Mucosa of descending colon (tissue), 3 donors: ENCODE measurements at regions not wholly inside any gene's neighbourhood (a gene's known extent, or its start where the extent isn't known, plus 50 kb on each side); places are given as distances from the start of the nearest gene placed in this dataset.
A peak's percentile ranks its signal among the peaks of the same experiment; 100 is the strongest.

Experiments
- ATAC-seq: fragments of 200-7000 bp; cut with Tn5 transposase; one replicate; pipeline ENCODE4 v1.9.1; 2020; ENCODE audit warnings: mild to moderate bottlenecking, moderate library complexity
- DNase-seq, 3 donors: peaks; one replicate each; pipeline ENCODE4 v3.0.0-alpha.2; 2020
- H3K36me3 ChIP-seq: fragments of 200-600 bp; one replicate; pipeline ENCODE4 v1.8.0; 2021; ENCODE audit warnings: low read depth, mild to moderate bottlenecking
- H3K4me1 ChIP-seq: fragments of 200-600 bp; one replicate; pipeline ENCODE4 v1.8.0; 2021; ENCODE audit warnings: low read depth, mild to moderate bottlenecking
- H3K4me3 ChIP-seq: fragments of 200-600 bp; one replicate; pipeline ENCODE4 v1.8.0; 2021; ENCODE audit warnings: mild to moderate bottlenecking
- H3K9me3 ChIP-seq: fragments of 200-600 bp; one replicate; pipeline ENCODE4 v1.8.0; 2021; ENCODE audit warnings: mild to moderate bottlenecking
- intact Hi-C, 2 donors: fragments of 100-400 bp; cut with DNase I in 1 of 2; cut with micrococcal nuclease in 1 of 2; formaldehyde crosslinking; loops; one replicate each; pipeline versions ENCODE4 v1.11.0 to v1.11.1; 2022; cut with DNase I, micrococcal nuclease
- TF ChIP-seq, protein P1 (sequence below): fragments of 200-600 bp; IDR thresholded peaks from one replicate; pipeline ENCODE4 v1.8.0; 2022; ENCODE audit warnings: antibody characterized with exemption, mild to moderate bottlenecking
- donor health status: DM: no; HTN: no; CAD: no; lungs with moderate emphysema.
- donor health status: DM: no; HTN: no; CAD: no.
- donor health status: DM: no; HTN: yes; CAD: no.

DNA sequence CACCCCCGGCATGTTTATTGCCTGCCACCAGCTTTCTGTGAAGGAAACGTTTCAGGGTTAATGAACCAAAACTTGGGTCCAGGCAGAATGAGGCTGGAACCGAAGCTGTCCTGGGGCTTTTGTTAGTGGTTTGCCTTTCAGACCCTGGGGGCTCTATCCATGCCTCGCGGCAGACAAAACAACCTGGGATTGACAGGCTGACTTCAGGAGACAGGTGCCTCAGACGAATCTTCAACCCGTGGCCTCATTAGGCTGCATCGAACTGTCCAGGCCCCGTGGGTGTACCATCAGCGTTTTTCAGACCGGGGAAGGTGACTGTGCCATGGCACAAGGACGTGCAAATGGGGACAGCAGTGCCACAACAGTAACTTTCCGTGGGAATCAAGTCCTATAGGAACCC is 259.3 kb upstream of the SHH start:
- intact Hi-C loops, result no loop called here

DNA sequence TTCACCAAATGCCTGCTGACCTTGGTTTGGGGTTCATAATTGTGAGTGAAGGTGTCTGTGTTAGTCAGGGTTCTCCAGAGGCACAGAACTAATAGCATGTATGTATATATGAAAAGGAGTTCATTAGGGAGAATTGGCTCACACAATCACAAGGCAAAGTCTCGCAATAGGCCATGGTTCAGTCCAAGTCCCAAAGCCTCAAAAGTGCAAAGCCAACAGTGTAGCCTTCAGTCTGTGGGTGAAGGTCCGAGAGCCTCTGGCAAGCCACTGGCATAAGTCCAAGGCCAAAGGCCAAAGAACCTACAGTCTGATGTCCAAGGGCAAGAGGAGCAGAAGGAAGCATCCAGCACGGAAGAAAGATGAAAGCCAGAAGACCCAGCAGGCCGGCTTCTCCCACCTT is 257.6 kb upstream of the SHH start:
- H3K4me3 ChIP-seq, result no peak overlapping the region
- intact Hi-C loops, result no loop called here
- ATAC-seq, result no peak
- no peaks in the 10 kb centered on the region for H3K9me3 ChIP-seq
- H3K4me1 ChIP-seq, result no peaks in the 10 kb centered on the region
- H3K36me3 ChIP-seq, result no peaks in the 10 kb centered on the region
- TF ChIP-seq, protein P1, sequence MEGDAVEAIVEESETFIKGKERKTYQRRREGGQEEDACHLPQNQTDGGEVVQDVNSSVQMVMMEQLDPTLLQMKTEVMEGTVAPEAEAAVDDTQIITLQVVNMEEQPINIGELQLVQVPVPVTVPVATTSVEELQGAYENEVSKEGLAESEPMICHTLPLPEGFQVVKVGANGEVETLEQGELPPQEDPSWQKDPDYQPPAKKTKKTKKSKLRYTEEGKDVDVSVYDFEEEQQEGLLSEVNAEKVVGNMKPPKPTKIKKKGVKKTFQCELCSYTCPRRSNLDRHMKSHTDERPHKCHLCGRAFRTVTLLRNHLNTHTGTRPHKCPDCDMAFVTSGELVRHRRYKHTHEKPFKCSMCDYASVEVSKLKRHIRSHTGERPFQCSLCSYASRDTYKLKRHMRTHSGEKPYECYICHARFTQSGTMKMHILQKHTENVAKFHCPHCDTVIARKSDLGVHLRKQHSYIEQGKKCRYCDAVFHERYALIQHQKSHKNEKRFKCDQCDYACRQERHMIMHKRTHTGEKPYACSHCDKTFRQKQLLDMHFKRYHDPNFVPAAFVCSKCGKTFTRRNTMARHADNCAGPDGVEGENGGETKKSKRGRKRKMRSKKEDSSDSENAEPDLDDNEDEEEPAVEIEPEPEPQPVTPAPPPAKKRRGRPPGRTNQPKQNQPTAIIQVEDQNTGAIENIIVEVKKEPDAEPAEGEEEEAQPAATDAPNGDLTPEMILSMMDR, result no peak
- DNase-seq, result no peak

More for the DNA sequence above, 259.3 kb upstream of the SHH start:
- H3K9me3 ChIP-seq, result no peaks in the 10 kb centered on the region
- H3K4me3 ChIP-seq, result no peak overlapping the region
- no peak for ATAC-seq
- no peaks in the 10 kb centered on the region for H3K36me3 ChIP-seq
- TF ChIP-seq, protein P1, result no peak
- H3K4me1 ChIP-seq, result no peaks in the 10 kb centered on the region
- no peak for DNase-seq

DNA sequence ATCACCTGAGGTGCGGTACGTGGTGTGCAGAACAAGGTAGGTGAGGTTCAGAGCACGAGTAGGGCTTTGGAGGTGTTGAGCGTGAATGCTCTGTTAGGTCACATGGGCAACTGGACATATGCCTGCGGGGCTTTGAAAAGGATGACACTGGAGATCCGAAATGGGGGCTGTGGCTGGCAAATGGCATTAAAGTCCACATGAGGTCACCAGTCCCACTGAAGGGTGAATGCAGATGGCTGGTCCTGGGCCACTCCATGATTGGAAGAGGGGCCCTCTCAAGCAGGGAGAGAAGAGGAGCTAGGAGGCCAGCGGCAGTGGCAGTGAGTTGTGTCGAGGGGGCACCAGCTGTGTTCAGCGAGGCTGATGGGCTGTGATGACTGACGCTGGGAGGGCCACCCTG is 254.9 kb upstream of the SHH start:
- DNase-seq (no peak), ATAC-seq (no peak)
- Histone ChIP-seq H3K36me3 (no peaks in the 10 kb centered on the region), H3K9me3 (no peaks in the 10 kb centered on the region), H3K4me1 (no peaks in the 10 kb centered on the region), H3K4me3 (no peak overlapping the region)
- TF ChIP-seq, protein P1, result no peak
- intact Hi-C loops, result no loop called here

DNA sequence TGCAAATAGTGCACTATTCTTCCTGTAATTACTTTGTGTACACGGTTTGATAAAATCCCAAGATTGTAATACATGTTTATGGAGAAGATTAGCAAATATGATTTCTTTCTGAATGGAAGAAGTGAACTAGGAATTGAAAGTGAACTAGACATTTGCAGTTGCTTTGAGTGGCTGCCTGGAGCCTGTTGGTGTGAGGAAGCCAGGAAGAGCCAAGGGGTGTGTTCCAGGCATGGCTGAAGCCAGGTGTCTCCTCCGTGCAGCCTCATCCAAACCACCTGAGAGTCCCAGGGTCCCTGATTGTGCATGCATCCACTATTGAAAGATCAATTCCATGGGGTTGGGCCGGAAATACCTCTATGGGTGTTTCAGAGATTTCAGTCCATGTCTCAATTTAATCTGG is 253.1 kb upstream of the SHH start:
- no peaks in the 10 kb centered on the region for H3K4me1 ChIP-seq
- H3K9me3 ChIP-seq, result no peaks in the 10 kb centered on the region
- no peak overlapping the region for H3K4me3 ChIP-seq
- no peaks in the 10 kb centered on the region for H3K36me3 ChIP-seq
- ATAC-seq (peak; percentile 47), DNase-seq (no peak)
- intact Hi-C loops, result no loop called here
- TF ChIP-seq, protein P1, result no peak

DNA sequence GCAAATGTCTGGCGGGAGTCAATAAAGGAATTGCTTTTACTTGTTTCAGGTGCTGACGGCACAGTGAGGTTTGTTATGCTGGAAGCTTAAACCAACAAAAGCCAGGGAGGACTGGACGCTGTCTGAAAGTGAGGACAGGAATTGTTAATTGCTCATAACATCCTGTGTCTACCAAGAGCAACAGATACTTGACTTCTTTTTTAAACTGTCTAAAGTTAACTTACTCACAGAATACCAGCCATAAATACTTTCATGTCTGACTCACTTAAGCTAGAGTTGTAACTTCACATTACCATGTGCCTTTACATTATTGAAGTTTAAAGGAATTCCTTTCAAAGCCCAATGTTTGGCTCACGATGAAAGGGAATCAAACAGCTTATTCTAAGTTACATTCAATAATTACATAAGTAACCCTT is 252.7 kb upstream of the SHH start:
- Histone ChIP-seq H3K9me3 (no peaks in the 10 kb centered on the region), H3K4me3 (no peak overlapping the region), H3K4me1 (no peaks in the 10 kb centered on the region), H3K36me3 (no peaks in the 10 kb centered on the region)
- DNase-seq (no peak), ATAC-seq (peak; percentile 73)
- intact Hi-C loops, result no loop called here
- TF ChIP-seq, protein P1, result no peak

DNA sequence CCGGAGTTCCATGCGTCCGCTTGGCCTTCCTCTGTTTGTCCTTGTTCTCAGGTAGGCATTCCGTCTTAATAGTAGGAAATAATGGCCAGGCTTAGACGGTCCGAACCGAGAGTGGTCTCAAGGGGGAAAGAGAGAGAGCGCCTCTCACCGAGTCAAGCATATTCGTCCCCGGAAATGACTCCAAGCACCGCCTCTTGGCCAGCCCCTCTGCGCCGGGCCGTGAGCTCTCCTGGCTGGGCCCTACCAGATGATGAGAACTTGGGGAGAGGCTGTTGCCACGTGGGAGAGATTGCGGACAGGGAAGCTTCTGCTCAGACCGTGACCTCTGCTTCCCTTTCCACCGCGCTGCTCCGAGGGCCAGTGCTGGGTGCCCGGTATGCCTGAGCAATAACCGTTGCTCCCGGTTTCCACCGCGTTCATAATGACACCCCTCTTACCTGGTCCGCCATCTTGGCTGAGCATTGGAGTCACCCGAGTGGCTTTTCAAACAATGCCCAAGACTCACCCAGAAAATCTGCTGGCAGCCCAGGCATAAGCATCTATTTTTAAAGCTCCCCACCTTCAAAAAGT is 251.1 kb upstream of the SHH start:
- no peak for DNase-seq
- no peaks in the 10 kb centered on the region for H3K9me3 ChIP-seq
- no peak for ATAC-seq
- H3K4me3 ChIP-seq, result no peak overlapping the region
- TF ChIP-seq, protein P1, result no peak
- intact Hi-C loops, result no loop called here
- H3K4me1 ChIP-seq, result no peaks in the 10 kb centered on the region
- H3K36me3 ChIP-seq, result no peaks in the 10 kb centered on the region
